Cardiac fibroblast (primary cell): ENCODE measurements at regions not wholly inside any gene's neighbourhood (a gene's known extent, or its start where the extent isn't known, plus 50 kb on each side); places are given as distances from the start of the nearest gene placed in this dataset.

Experiments
- DNase-seq, 2 donors: peaks; one replicate each; pipeline versions ENCODE4 v3.0.0 to v3.0.0-alpha.2; 2010; ENCODE audit warnings: low read depth in 2 of 2
- H3K4me3 ChIP-seq, 2 donors: replicated peaks in 1 of 2; 1 replicate in 1 of 2; 2 replicates in 1 of 2; pipeline ENCODE4 v1.5.1; 2011; ENCODE audit warnings: low read depth in 2 of 2, low read length in 2 of 2, mild to moderate bottlenecking in 2 of 2, moderate library complexity in 1 of 2
- CTCF ChIP-seq: IDR thresholded peaks from one replicate; pipeline ENCODE4 v1.5.1; 2011; ENCODE audit warnings: low read depth, mild to moderate bottlenecking, low read length, inconsistent platforms

GRCh38 chr5:159782197-159782994 lies 133.9 kb upstream of the ADRA1B start:
- no peak for TF ChIP-seq CTCF
- no peak overlapping the region for H3K4me3 ChIP-seq
- no peak for DNase-seq

DNA sequence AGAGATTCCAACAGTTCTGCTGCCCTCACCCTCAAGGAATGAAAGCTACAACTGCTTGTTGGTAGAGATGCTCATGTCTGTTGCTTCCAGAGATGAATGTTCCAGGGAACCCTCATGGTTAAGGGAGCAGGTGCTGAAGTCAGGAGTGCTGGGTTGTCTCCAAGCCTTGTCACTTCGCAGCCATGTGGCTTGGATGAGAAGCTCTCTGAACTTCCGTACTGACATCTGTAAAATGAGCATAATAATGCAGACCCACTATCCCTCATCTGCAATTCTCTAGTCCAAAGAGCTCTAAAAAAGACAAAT lies 133.3 kb upstream of the ADRA1B start:
- no peak for TF ChIP-seq CTCF
- H3K4me3 ChIP-seq, result no peak overlapping the region
- DNase-seq, result no peak

GRCh38 chr5:159783726-159784247 lies 132.5 kb upstream of the ADRA1B start:
- no peak for DNase-seq
- H3K4me3 ChIP-seq, result no peak overlapping the region
- TF ChIP-seq CTCF, result no peak

DNA sequence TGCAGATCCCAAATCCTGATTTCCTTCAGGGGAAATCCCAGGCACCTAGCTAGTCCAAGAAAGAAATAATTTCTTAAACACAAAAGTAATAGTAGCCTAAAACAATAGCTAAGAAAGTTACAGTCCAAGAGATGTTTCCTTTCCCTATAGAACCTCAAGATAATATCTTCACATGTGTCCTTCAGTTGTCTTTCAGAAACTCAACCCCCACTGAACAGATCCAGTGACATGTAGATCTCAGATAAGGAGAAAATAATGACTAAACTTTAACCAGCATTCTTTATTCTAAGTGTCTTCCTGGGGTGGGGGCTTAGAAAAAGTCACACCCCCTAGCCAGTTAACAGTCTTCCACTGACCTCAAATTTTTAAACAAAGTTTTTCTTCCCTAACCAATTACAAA lies 131.3 kb upstream of the ADRA1B start:
- no peak overlapping the region for H3K4me3 ChIP-seq
- TF ChIP-seq CTCF, result no peak
- DNase-seq, result no peak

DNA sequence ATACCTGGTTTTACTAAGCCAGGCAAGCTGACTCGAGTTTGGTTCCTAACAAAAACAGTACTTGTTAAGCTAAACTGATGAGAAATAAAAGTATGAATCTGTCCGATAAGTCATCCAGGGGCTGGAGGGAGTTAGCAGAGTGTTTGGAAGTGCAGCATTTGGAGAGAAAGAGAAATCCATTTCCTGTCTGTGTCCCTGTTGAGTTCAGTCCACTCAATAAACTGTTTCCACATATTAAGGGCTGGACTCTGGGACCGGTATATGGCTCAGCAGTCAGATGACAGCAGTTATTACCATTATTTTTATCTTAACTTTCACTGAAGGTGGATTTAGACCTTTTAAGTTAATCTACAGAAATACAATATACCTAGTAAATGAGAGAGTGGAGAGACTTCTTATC lies 130.6 kb upstream of the ADRA1B start:
- no peak for TF ChIP-seq CTCF
- H3K4me3 ChIP-seq, result no peak overlapping the region
- no peak for DNase-seq

DNA sequence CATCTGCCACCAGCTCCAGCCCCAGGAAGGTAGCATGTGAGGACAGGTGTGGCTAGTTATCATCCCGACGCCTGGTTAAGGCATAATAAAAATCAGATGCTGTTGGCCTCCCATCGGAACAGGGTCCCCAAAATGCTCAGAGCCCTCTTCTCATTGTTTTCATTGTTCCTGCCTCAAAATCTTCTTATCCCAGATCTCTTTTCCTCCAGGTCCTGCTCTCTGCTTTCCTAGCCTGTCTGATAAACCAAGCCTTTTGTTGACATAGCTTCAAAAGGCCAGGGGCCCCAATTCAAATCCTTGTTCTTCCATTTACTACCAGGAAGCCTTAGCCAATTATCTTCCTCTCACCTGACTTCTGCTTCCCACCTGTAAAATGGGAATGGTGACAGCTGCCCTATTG lies 130.1 kb upstream of the ADRA1B start:
- H3K4me3 ChIP-seq, result no peak overlapping the region
- no peak for TF ChIP-seq CTCF
- DNase-seq, result no peak
